ENCODE measurements at regions not wholly inside any gene's neighbourhood (a gene's known extent, or its start where the extent isn't known, plus 50 kb on each side); places are given as distances from the start of the nearest gene placed in this dataset.

- H3K4me3 ChIP-seq (ENCODE audit: low read depth, low read length, poor library complexity, severe bottlenecking): no peak overlapping the region
These were observed 328.9 kb downstream of the RPS24 start for GRCh38 chr10:78362406-78363022.

DNA sequence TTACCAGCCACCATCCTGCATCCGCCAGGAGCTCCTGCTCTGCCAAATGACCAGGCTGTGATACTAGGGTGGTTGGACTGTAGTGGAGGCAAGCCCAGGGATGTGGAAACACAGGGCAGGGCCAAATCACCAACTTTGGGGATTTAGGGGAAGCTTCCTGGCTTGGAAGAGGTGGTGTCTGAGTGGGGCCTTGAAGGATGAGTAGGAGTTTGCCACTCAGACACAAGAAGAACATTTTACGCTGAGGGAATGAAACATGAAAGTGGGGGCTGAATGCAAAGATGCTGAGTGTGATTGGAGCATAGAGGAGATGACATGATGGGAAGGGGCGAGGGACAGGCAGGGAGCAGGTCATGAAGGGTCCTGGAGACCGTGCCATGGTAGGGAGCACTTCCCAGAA is 329.5 kb downstream of the RPS24 start:
- Histone ChIP-seq H3K27ac (ENCODE audit: low read depth, low read length, poor library complexity, severe bottlenecking) (no peak overlapping the region), H3K4me2 (ENCODE audit: low read length) (no peak overlapping the region), H2AFZ (ENCODE audit: low read length) (no peak overlapping the region), H3K9me3 (ENCODE audit: low read length) (no peaks in the 10 kb centered on the region), H3K4me3 (ENCODE audit: low read depth, low read length, poor library complexity, severe bottlenecking) (no peak overlapping the region), H3K4me1 (ENCODE audit: insufficient read depth, low read length, poor library complexity, severe bottlenecking) (no peaks in the 10 kb centered on the region), H3K79me2 (ENCODE audit: insufficient read depth, low read depth, low read length) (no peaks in the 10 kb centered on the region), H4K20me1 (ENCODE audit: insufficient read depth, low read length) (no peaks in the 10 kb centered on the region), H3K9me2 (ENCODE audit: insufficient read depth, low read length) (no peaks in the 10 kb centered on the region), H3K36me3 (ENCODE audit: insufficient read depth, low read length) (no peaks in the 10 kb centered on the region)
- intact Hi-C loops (cut with micrococcal nuclease; ENCODE audit: unreplicated experiment): no loop called here
- BruUV-seq (replicated peaks): no TSS peak
- ChIA-PET CTCF (ENCODE audit: unreplicated experiment) (no interaction called here), POLR2A (no interaction called here)
- TF ChIP-seq CTCF (conservative IDR thresholded peaks at IDR 0.05; ENCODE audit: low read length): no peak
- no peak for DNase-seq (ENCODE audit: low spot score)

More at GRCh38 chr10:78362406-78363022, 328.9 kb downstream of the RPS24 start:
- no peak overlapping the region for H3K4me2 ChIP-seq (ENCODE audit: low read length)
- BruUV-seq (replicated peaks): no TSS peak
- H3K9me2 ChIP-seq (ENCODE audit: insufficient read depth, low read length): no peaks in the 10 kb centered on the region
- H3K4me1 ChIP-seq (ENCODE audit: insufficient read depth, low read length, poor library complexity, severe bottlenecking): no peaks in the 10 kb centered on the region
- no peak for DNase-seq (ENCODE audit: low spot score)
- no peaks in the 10 kb centered on the region for H3K9me3 ChIP-seq (ENCODE audit: low read length)
- TF ChIP-seq EZH2phosphoT487 (IDR thresholded peaks at IDR 0.05; ENCODE audit: borderline replicate concordance, low read depth, low read length) (no peak), CTCF (conservative IDR thresholded peaks at IDR 0.05; ENCODE audit: low read length) (no peak)
- no peak overlapping the region for H3K27ac ChIP-seq (ENCODE audit: low read depth, low read length, poor library complexity, severe bottlenecking)
- ChIA-PET POLR2A (no interaction called here), CTCF (ENCODE audit: unreplicated experiment) (no interaction called here)
- no peaks in the 10 kb centered on the region for H3K79me2 ChIP-seq (ENCODE audit: insufficient read depth, low read depth, low read length)
- no peaks in the 10 kb centered on the region for H3K36me3 ChIP-seq (ENCODE audit: insufficient read depth, low read length)
- H2AFZ ChIP-seq (ENCODE audit: low read length): no peak overlapping the region
- intact Hi-C loops (cut with micrococcal nuclease; ENCODE audit: unreplicated experiment): no loop called here
- H4K20me1 ChIP-seq (ENCODE audit: insufficient read depth, low read length): no peaks in the 10 kb centered on the region

DNA sequence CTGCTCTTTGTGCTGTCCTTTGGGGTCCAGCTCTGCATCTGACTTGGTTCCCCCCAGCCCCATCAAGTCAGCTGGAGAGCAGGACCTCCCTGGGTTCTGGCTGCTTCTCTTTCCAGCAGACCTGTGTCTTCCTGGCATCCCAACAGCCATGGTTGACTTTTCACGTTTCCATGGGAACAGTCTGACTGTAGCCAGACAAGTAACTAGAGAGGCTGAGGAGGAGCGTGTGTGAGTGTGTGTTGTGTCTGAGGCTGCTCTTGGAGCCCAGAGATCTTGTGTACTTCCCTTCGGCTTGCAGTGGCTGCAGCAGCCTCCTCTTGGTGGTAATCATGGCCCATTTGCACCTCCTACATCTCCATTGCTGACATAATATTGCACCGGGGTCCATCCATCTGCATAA is 332.0 kb downstream of the RPS24 start:
- Histone ChIP-seq H3K9me2 (ENCODE audit: insufficient read depth, low read length) (no peaks in the 10 kb centered on the region), H3K4me2 (ENCODE audit: low read length) (no peak overlapping the region), H3K4me1 (ENCODE audit: insufficient read depth, low read length, poor library complexity, severe bottlenecking) (no peaks in the 10 kb centered on the region), H3K36me3 (ENCODE audit: insufficient read depth, low read length) (no peaks in the 10 kb centered on the region), H4K20me1 (ENCODE audit: insufficient read depth, low read length) (no peaks in the 10 kb centered on the region), H3K9me3 (ENCODE audit: low read length) (no peaks in the 10 kb centered on the region), H3K79me2 (ENCODE audit: insufficient read depth, low read depth, low read length) (no peaks in the 10 kb centered on the region), H3K27ac (ENCODE audit: low read depth, low read length, poor library complexity, severe bottlenecking) (no peak overlapping the region), H3K4me3 (ENCODE audit: low read depth, low read length, poor library complexity, severe bottlenecking) (no peak overlapping the region), H2AFZ (ENCODE audit: low read length) (no peak overlapping the region)
- DNase-seq (ENCODE audit: low spot score): no peak
- TF ChIP-seq EZH2phosphoT487 (IDR thresholded peaks at IDR 0.05; ENCODE audit: borderline replicate concordance, low read depth, low read length) (no peak), CTCF (conservative IDR thresholded peaks at IDR 0.05; ENCODE audit: low read length) (no peak)
- ChIA-PET CTCF (ENCODE audit: unreplicated experiment) (no interaction called here), POLR2A (no interaction called here)
- intact Hi-C loops (cut with micrococcal nuclease; ENCODE audit: unreplicated experiment): no loop called here
- no TSS peak for BruUV-seq (replicated peaks)

Measured in OCI-LY7 (cell line).